Stimulated activated naive CD8-positive, alpha-beta T cell treated with anti-CD3 and anti-CD28 coated beads, Interleukin-15, amount 100 ng/mL, for 72 hours (primary cell): ENCODE measurements at regions not wholly inside any gene's neighbourhood (a gene's known extent, or its start where the extent isn't known, plus 50 kb on each side); places are given as distances from the start of the nearest gene placed in this dataset.

Experiments
- ATAC-seq: fragments of 150-1000 bp; cut with Tn5 transposase; 2 replicates; pipeline ENCODE4 v1.10.0; 2021; ENCODE audit warnings: mild to moderate bottlenecking, moderate library complexity
- DNase-seq, 2 donors: peaks; one replicate each; pipeline ENCODE4 v3.0.0; 2021 to 2022
- H3K27ac Mint-ChIP-seq, 2 donors: one replicate each; pipeline ENCODE4 v1.8.0; 2022; ENCODE audit warnings: mild to moderate bottlenecking in 2 of 2, mixed read lengths in 2 of 2, moderate library complexity in 2 of 2
- H3K27me3 Mint-ChIP-seq: one replicate; pipeline ENCODE4 v1.8.0; 2022; ENCODE audit warnings: mixed read lengths
- H3K4me1 Mint-ChIP-seq: one replicate; pipeline ENCODE4 v1.8.0; 2022; ENCODE audit warnings: mild to moderate bottlenecking, mixed read lengths
- H3K4me3 Mint-ChIP-seq, 2 donors: one replicate each; pipeline ENCODE4 v1.8.0; 2022; ENCODE audit warnings: mild to moderate bottlenecking in 2 of 2, mixed read lengths in 2 of 2, moderate library complexity in 1 of 2
- H3K9me3 Mint-ChIP-seq, 2 donors: one replicate each; pipeline ENCODE4 v1.8.0; 2022; ENCODE audit warnings: mixed read lengths in 2 of 2

GRCh38 chr3:117455782-117456181 lies 746.2 kb downstream of the TUSC7 start:
- Mint-ChIP-seq H3K4me3 (no peak overlapping the region), H3K9me3 (peaks cover 0 to 4% of the 10 kb centered on the region in 2 donors), H3K4me1 (no peaks in the 10 kb centered on the region), H3K27ac (no peak overlapping the region), H3K27me3 (no peaks in the 10 kb centered on the region)
- no peak for DNase-seq
- no peak for ATAC-seq

GRCh38 chr3:117463276-117464115 lies 753.9 kb downstream of the TUSC7 start:
- Mint-ChIP-seq H3K4me1 (no peaks in the 10 kb centered on the region), H3K9me3 (no peaks in the 10 kb centered on the region), H3K4me3 (no peak overlapping the region), H3K27ac (no peak overlapping the region), H3K27me3 (no peaks in the 10 kb centered on the region)
- no peak for ATAC-seq
- no peak for DNase-seq

GRCh38 chr3:117471831-117472230 lies 762.3 kb downstream of the TUSC7 start:
- Mint-ChIP-seq H3K4me1 (no peaks in the 10 kb centered on the region), H3K9me3 (peaks cover 0 to 8% of the 10 kb centered on the region in 2 donors), H3K27me3 (no peaks in the 10 kb centered on the region), H3K27ac (no peak overlapping the region), H3K4me3 (no peak overlapping the region)
- ATAC-seq (no peak), DNase-seq (no peak)

- H3K27me3 Mint-ChIP-seq: no peaks in the 10 kb centered on the region
- no peak overlapping the region for H3K27ac Mint-ChIP-seq
- no peaks in the 10 kb centered on the region for H3K4me1 Mint-ChIP-seq
- ATAC-seq: no peak
- peaks cover 0 to 8% of the 10 kb centered on the region in 2 donors for H3K9me3 Mint-ChIP-seq
- H3K4me3 Mint-ChIP-seq: no peak overlapping the region
- DNase-seq: no peak
These were observed 764.5 kb downstream of the TUSC7 start for GRCh38 chr3:117473981-117474538.

- no peak for DNase-seq
- H3K4me1 Mint-ChIP-seq: no peaks in the 10 kb centered on the region
- no peak for ATAC-seq
- H3K9me3 Mint-ChIP-seq: peaks cover 0 to 8% of the 10 kb centered on the region in 2 donors
- H3K4me3 Mint-ChIP-seq: no peak overlapping the region
- no peak overlapping the region for H3K27ac Mint-ChIP-seq
- H3K27me3 Mint-ChIP-seq: no peaks in the 10 kb centered on the region
These were observed 767.0 kb downstream of the TUSC7 start for GRCh38 chr3:117476572-117476971.

GRCh38 chr3:117477214-117477755 lies 767.7 kb downstream of the TUSC7 start:
- no peak overlapping the region for H3K27ac Mint-ChIP-seq
- H3K27me3 Mint-ChIP-seq: no peaks in the 10 kb centered on the region
- no peak overlapping the region for H3K4me3 Mint-ChIP-seq
- H3K4me1 Mint-ChIP-seq: no peaks in the 10 kb centered on the region
- peaks cover 0 to 8% of the 10 kb centered on the region in 2 donors for H3K9me3 Mint-ChIP-seq
- ATAC-seq: no peak
- DNase-seq: no peak

GRCh38 chr3:117479095-117479494 lies 769.5 kb downstream of the TUSC7 start:
- ATAC-seq (no peak), DNase-seq (no peak)
- H3K4me3 Mint-ChIP-seq: no peak overlapping the region
- no peaks in the 10 kb centered on the region for H3K4me1 Mint-ChIP-seq
- no peaks in the 10 kb centered on the region for H3K27me3 Mint-ChIP-seq
- peaks cover 0 to 8% of the 10 kb centered on the region in 2 donors for H3K9me3 Mint-ChIP-seq
- H3K27ac Mint-ChIP-seq: no peak overlapping the region

GRCh38 chr3:117480525-117480924 lies 770.9 kb downstream of the TUSC7 start:
- H3K27ac Mint-ChIP-seq: no peak overlapping the region
- ATAC-seq (no peak), DNase-seq (no peak)
- H3K4me1 Mint-ChIP-seq: no peaks in the 10 kb centered on the region
- H3K27me3 Mint-ChIP-seq: no peaks in the 10 kb centered on the region
- H3K9me3 Mint-ChIP-seq: peaks cover 0 to 4% of the 10 kb centered on the region in 2 donors
- no peak overlapping the region for H3K4me3 Mint-ChIP-seq

GRCh38 chr3:117480972-117481371 lies 771.4 kb downstream of the TUSC7 start:
- ATAC-seq (no peak), DNase-seq (no peak)
- Mint-ChIP-seq H3K4me3 (no peak overlapping the region), H3K27ac (no peak overlapping the region), H3K27me3 (no peaks in the 10 kb centered on the region), H3K9me3 (no peaks in the 10 kb centered on the region), H3K4me1 (no peaks in the 10 kb centered on the region)

GRCh38 chr3:117483839-117484238 lies 774.3 kb downstream of the TUSC7 start:
- Mint-ChIP-seq H3K27me3 (no peaks in the 10 kb centered on the region), H3K9me3 (peaks cover under 1 to 10% of the 10 kb centered on the region in 2 donors), H3K27ac (no peak overlapping the region), H3K4me1 (no peaks in the 10 kb centered on the region), H3K4me3 (no peak overlapping the region)
- no peak for ATAC-seq
- DNase-seq: no peak

- H3K4me3 Mint-ChIP-seq: no peak overlapping the region
- no peak overlapping the region for H3K27ac Mint-ChIP-seq
- H3K27me3 Mint-ChIP-seq: no peaks in the 10 kb centered on the region
- ATAC-seq (no peak), DNase-seq (no peak)
- peaks cover 4 to 10% of the 10 kb centered on the region in 2 donors for H3K9me3 Mint-ChIP-seq
- no peaks in the 10 kb centered on the region for H3K4me1 Mint-ChIP-seq
These were observed 776.3 kb downstream of the TUSC7 start for GRCh38 chr3:117485841-117486240.

GRCh38 chr3:117486719-117487716 lies 777.4 kb downstream of the TUSC7 start:
- H3K4me1 Mint-ChIP-seq: no peaks in the 10 kb centered on the region
- no peak overlapping the region for H3K4me3 Mint-ChIP-seq
- no peaks in the 10 kb centered on the region for H3K27me3 Mint-ChIP-seq
- no peak overlapping the region for H3K27ac Mint-ChIP-seq
- H3K9me3 Mint-ChIP-seq: peaks cover 4 to 10% of the 10 kb centered on the region in 2 donors
- DNase-seq (no peak), ATAC-seq (no peak)

GRCh38 chr3:117488983-117489382 lies 779.4 kb downstream of the TUSC7 start:
- ATAC-seq (no peak), DNase-seq (no peak)
- no peak overlapping the region for H3K27ac Mint-ChIP-seq
- no peaks in the 10 kb centered on the region for H3K27me3 Mint-ChIP-seq
- H3K4me1 Mint-ChIP-seq: no peaks in the 10 kb centered on the region
- H3K4me3 Mint-ChIP-seq: no peak overlapping the region
- H3K9me3 Mint-ChIP-seq: peaks cover 4 to 17% of the 10 kb centered on the region in 2 donors

- Mint-ChIP-seq H3K4me1 (no peaks in the 10 kb centered on the region), H3K27me3 (no peaks in the 10 kb centered on the region), H3K27ac (no peak overlapping the region), H3K9me3 (peaks cover 4 to 17% of the 10 kb centered on the region in 2 donors), H3K4me3 (no peak overlapping the region)
- ATAC-seq (no peak), DNase-seq (no peak)
These were observed 780.1 kb downstream of the TUSC7 start for GRCh38 chr3:117489663-117490079.

GRCh38 chr3:117490716-117491115 lies 781.1 kb downstream of the TUSC7 start:
- H3K9me3 Mint-ChIP-seq: peaks cover 4 to 17% of the 10 kb centered on the region in 2 donors
- H3K27me3 Mint-ChIP-seq: no peaks in the 10 kb centered on the region
- no peak for DNase-seq
- ATAC-seq: no peak
- H3K4me3 Mint-ChIP-seq: no peak overlapping the region
- no peaks in the 10 kb centered on the region for H3K4me1 Mint-ChIP-seq
- no peak overlapping the region for H3K27ac Mint-ChIP-seq
